Omental fat pad (tissue), 3 donors: ENCODE measurements at regions not wholly inside any gene's neighbourhood (a gene's known extent, or its start where the extent isn't known, plus 50 kb on each side); places are given as distances from the start of the nearest gene placed in this dataset.

ENCODE experiments used
- ATAC-seq: fragments of 150-250 bp; one replicate; pipeline ENCODE4 v1.9.1; 2016; ENCODE audit warnings: mild to moderate bottlenecking, moderate library complexity; ENCODE audit not compliant: low FRiP score
- DNase-seq: peaks from one replicate; pipeline ENCODE4 v3.0.0-alpha.2; 2019; ENCODE audit warnings: low spot score
- CTCF ChIP-seq, 3 donors: fragments of 450-650 bp; IDR thresholded peaks; one replicate each; pipeline ENCODE4 v1.5.1; 2016 to 2017; ENCODE audit warnings: antibody characterized with exemption in 3 of 3, mild to moderate bottlenecking in 3 of 3, moderate library complexity in 2 of 3

- TF ChIP-seq CTCF (IDR thresholded peaks at IDR 0.05): no peak
- ATAC-seq (no peak), DNase-seq (no peak)
Measured at GRCh38 chr9:134265078-134265477, 61.2 kb upstream of the RXRA start.

GRCh38 chr9:134266418-134266817, 59.8 kb upstream of the RXRA start:
- DNase-seq (no peak), ATAC-seq (no peak)
- no peak for TF ChIP-seq CTCF (IDR thresholded peaks at IDR 0.05)

GRCh38 chr9:134267305-134267880, 58.9 kb upstream of the RXRA start:
- ATAC-seq (no peak), DNase-seq (no peak)
- no peak for TF ChIP-seq CTCF (IDR thresholded peaks at IDR 0.05)

GRCh38 chr9:134267881-134268724, 58.2 kb upstream of the RXRA start:
- DNase-seq: no peak
- no peak for ATAC-seq
- TF ChIP-seq CTCF (IDR thresholded peaks at IDR 0.05): no peak

- ATAC-seq: no peak
Measured at GRCh38 chr9:134268747-134269146, 57.5 kb upstream of the RXRA start.

GRCh38 chr9:134271338-134272301, 54.6 kb upstream of the RXRA start:
- ATAC-seq: no peak
- TF ChIP-seq CTCF (IDR thresholded peaks at IDR 0.05): no peak
- DNase-seq: no peak

More at GRCh38 chr9:134268747-134269146, 57.5 kb upstream of the RXRA start:
- no peak for DNase-seq
- no peak for TF ChIP-seq CTCF (IDR thresholded peaks at IDR 0.05)
